Caco-2 (cell line): ENCODE measurements at regions not wholly inside any gene's neighbourhood (a gene's known extent, or its start where the extent isn't known, plus 50 kb on each side); places are given as distances from the start of the nearest gene placed in this dataset.

ENCODE experiments used
- BruUV-seq: library from RNA; stranded (reverse); fragments of 400-500 nt; replicated peaks from 2 replicates; lab custom pipeline; 2021; lab: Mats Ljungman, UMichigan
- CTCF ChIA-PET: fragments of 300-600 bp; sonication (Branson Sonifier 250); formaldehyde crosslinking; loops from one replicate; lab custom pipeline; 2022; ENCODE audit warnings: antibody characterized with exemption; lab: Charles Lee
- POLR2A ChIA-PET: fragments of 300-600 bp; sonication (Branson Sonifier 250); formaldehyde crosslinking; loops from one replicate; lab custom pipeline; 2022; ENCODE audit warnings: antibody characterized with exemption; lab: Charles Lee
- DNase-seq, 2 experiments: peaks; one replicate each; pipeline versions ENCODE4 v3.0.0 to v3.0.0-alpha.2; 2020 to 2022
- H3K27me3 ChIP-seq: replicated peaks from 2 replicates; pipeline ENCODE4 v1.6.0; 2011; ENCODE audit warnings: low read length; ENCODE audit not compliant: control insufficient read depth, insufficient read depth
- H3K36me3 ChIP-seq: 2 replicates; pipeline ENCODE4 v1.5.1; 2011; ENCODE audit warnings: low read length; ENCODE audit not compliant: control insufficient read depth, insufficient read depth
- H3K4me1 ChIP-seq: fragments of 250-450 bp; sonication (Bioruptor Pico); 2 replicates; pipeline ENCODE4 v1.5.1; 2020; ENCODE audit warnings: mild to moderate bottlenecking
- H3K4me3 ChIP-seq: 2 replicates; pipeline ENCODE4 v1.5.1; 2011; ENCODE audit warnings: low read depth, mild to moderate bottlenecking, control low read depth, low read length
- H3K9me3 ChIP-seq: fragments of 250-450 bp; sonication (Bioruptor Pico); 2 replicates; pipeline ENCODE4 v1.5.1; 2020; ENCODE audit warnings: mild to moderate bottlenecking, moderate library complexity
- H3K27ac Mint-ChIP-seq: one replicate; pipeline ENCODE4 v1.8.0; 2022; ENCODE audit warnings: mixed read lengths; ENCODE audit not compliant: unreplicated experiment
- H3K27me3 Mint-ChIP-seq: one replicate; pipeline ENCODE4 v1.8.0; 2022; ENCODE audit warnings: mixed read lengths; ENCODE audit not compliant: insufficient read depth, unreplicated experiment
- H3K36me3 Mint-ChIP-seq: one replicate; pipeline ENCODE4 v1.8.0; 2022; ENCODE audit warnings: mild to moderate bottlenecking, mixed read lengths; ENCODE audit not compliant: insufficient read depth, unreplicated experiment
- H3K4me1 Mint-ChIP-seq: one replicate; pipeline ENCODE4 v1.8.0; 2022; ENCODE audit warnings: low read depth, mixed read lengths; ENCODE audit not compliant: unreplicated experiment
- H3K4me3 Mint-ChIP-seq: one replicate; pipeline ENCODE4 v1.8.0; 2022; ENCODE audit warnings: mild to moderate bottlenecking, moderate library complexity, mixed read lengths; ENCODE audit not compliant: unreplicated experiment
- H3K9me3 Mint-ChIP-seq: one replicate; pipeline ENCODE4 v1.8.0; 2022; ENCODE audit warnings: mixed read lengths; ENCODE audit not compliant: unreplicated experiment
- intact Hi-C: fragments of 100-400 bp; cut with micrococcal nuclease; formaldehyde crosslinking; loops from one replicate; pipeline ENCODE4 v1.10.0; 2022; ENCODE audit not compliant: unreplicated experiment
- TF ChIP-seq, protein P1 (sequence below), 2 experiments: fragments of 200-600 bp in 1 of 2; IDR thresholded peaks; 1 replicate in 1 of 2; 2 replicates in 1 of 2; pipeline versions ENCODE4 v1.5.1 to v1.8.0; 2011 to 2022; ENCODE audit warnings: antibody characterized with exemption in 1 of 2, control low read depth in 1 of 2, inconsistent platforms in 1 of 2, low read depth in 1 of 2, low read length in 1 of 2, mild to moderate bottlenecking in 1 of 2, moderate library complexity in 1 of 2; ENCODE audit not compliant: insufficient read depth in 1 of 2, severe bottlenecking in 1 of 2, unreplicated experiment in 1 of 2

DNA sequence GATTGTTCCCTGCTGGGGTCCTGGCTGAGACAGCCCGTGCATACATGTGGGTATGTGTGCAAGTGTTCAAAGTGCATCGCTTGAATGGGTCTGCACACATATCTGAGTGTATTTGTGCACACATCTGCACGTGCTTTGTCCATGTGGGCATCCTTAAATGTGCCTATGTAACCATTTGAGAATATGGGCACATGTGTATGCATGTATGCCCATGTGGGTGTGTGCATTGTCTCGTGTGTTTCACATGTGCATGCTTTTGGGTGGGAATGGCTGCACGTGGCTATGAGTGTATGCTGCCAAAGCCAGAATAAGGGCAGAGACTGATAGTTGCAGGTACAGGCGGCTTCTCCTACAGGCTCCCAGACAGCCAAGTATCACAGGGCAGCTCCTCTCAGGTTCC, 107.3 kb downstream of the LHX2 start:
- Histone ChIP-seq H3K4me3 (no peak overlapping the region), H3K36me3 (no peaks in the 10 kb centered on the region), H3K27me3 (no peaks in the 10 kb centered on the region), H3K9me3 (peaks cover 5% of the 10 kb centered on the region; the same call in 1 of the 2 replicates), H3K4me1 (no peaks in the 10 kb centered on the region)
- no peaks in the 10 kb centered on the region for H3K4me1 Mint-ChIP-seq
- no TSS peak for BruUV-seq
- peaks cover 3% of the 10 kb centered on the region for H3K27me3 Mint-ChIP-seq
- TF ChIP-seq, protein P1, sequence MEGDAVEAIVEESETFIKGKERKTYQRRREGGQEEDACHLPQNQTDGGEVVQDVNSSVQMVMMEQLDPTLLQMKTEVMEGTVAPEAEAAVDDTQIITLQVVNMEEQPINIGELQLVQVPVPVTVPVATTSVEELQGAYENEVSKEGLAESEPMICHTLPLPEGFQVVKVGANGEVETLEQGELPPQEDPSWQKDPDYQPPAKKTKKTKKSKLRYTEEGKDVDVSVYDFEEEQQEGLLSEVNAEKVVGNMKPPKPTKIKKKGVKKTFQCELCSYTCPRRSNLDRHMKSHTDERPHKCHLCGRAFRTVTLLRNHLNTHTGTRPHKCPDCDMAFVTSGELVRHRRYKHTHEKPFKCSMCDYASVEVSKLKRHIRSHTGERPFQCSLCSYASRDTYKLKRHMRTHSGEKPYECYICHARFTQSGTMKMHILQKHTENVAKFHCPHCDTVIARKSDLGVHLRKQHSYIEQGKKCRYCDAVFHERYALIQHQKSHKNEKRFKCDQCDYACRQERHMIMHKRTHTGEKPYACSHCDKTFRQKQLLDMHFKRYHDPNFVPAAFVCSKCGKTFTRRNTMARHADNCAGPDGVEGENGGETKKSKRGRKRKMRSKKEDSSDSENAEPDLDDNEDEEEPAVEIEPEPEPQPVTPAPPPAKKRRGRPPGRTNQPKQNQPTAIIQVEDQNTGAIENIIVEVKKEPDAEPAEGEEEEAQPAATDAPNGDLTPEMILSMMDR (IDR thresholded peaks at IDR 0.05; ENCODE audit: insufficient read depth in 1 of 2, low read depth in 1 of 2, low read length in 1 of 2, severe bottlenecking in 1 of 2, unreplicated experiment in 1 of 2), result no peak
- H3K36me3 Mint-ChIP-seq, result no peaks in the 10 kb centered on the region
- no peak for DNase-seq
- ChIA-PET POLR2A (no interaction called here), CTCF (no interaction called here)
- intact Hi-C loops, result no loop called here
- no peak overlapping the region for H3K4me3 Mint-ChIP-seq
- H3K27ac Mint-ChIP-seq, result no peak overlapping the region
- no peaks in the 10 kb centered on the region for H3K9me3 Mint-ChIP-seq

- Histone ChIP-seq H3K4me1 (no peaks in the 10 kb centered on the region), H3K4me3 (no peak overlapping the region), H3K36me3 (no peaks in the 10 kb centered on the region), H3K9me3 (peaks cover 5% of the 10 kb centered on the region; the same call in 1 of the 2 replicates), H3K27me3 (no peaks in the 10 kb centered on the region)
- no peak overlapping the region for H3K4me3 Mint-ChIP-seq
- no TSS peak for BruUV-seq
- H3K4me1 Mint-ChIP-seq, result no peaks in the 10 kb centered on the region
- intact Hi-C loops, result loop anchor here (10.0 kb wide), 1 partner anchor 135 kb away; the partner anchor contains the start of gene NEK6
- ChIA-PET POLR2A (no interaction called here), CTCF (no interaction called here)
- H3K27me3 Mint-ChIP-seq, result peaks cover 3% of the 10 kb centered on the region
- no peak overlapping the region for H3K27ac Mint-ChIP-seq
- no peaks in the 10 kb centered on the region for H3K9me3 Mint-ChIP-seq
- H3K36me3 Mint-ChIP-seq, result no peaks in the 10 kb centered on the region
- DNase-seq, result no peak
- TF ChIP-seq, protein P1 (IDR thresholded peaks at IDR 0.05; ENCODE audit: insufficient read depth in 1 of 2, low read depth in 1 of 2, low read length in 1 of 2, severe bottlenecking in 1 of 2, unreplicated experiment in 1 of 2), result no peak
Measured at GRCh38 chr9:124120272-124120671, 108.7 kb downstream of the LHX2 start.

GRCh38 chr9:124121725-124122124, 110.2 kb downstream of the LHX2 start:
- no peak overlapping the region for H3K4me3 Mint-ChIP-seq
- intact Hi-C loops, result loop anchor here (10.0 kb wide), 1 partner anchor 133 kb away; the partner anchor contains the start of gene NEK6
- no peaks in the 10 kb centered on the region for H3K4me1 Mint-ChIP-seq
- Histone ChIP-seq H3K4me1 (no peaks in the 10 kb centered on the region), H3K27me3 (no peaks in the 10 kb centered on the region), H3K9me3 (peaks cover 5% of the 10 kb centered on the region; the same call in 1 of the 2 replicates), H3K4me3 (no peak overlapping the region), H3K36me3 (no peaks in the 10 kb centered on the region)
- TF ChIP-seq, protein P1 (IDR thresholded peaks at IDR 0.05; ENCODE audit: insufficient read depth in 1 of 2, low read depth in 1 of 2, low read length in 1 of 2, severe bottlenecking in 1 of 2, unreplicated experiment in 1 of 2), result no peak
- ChIA-PET POLR2A (no interaction called here), CTCF (interaction anchor here (0.5 kb wide), 1 partner anchor 32 kb away, joined by 3 read pairs; no protein-coding TSS in a partner anchor)
- peaks cover 3% of the 10 kb centered on the region for H3K27me3 Mint-ChIP-seq
- BruUV-seq, result no TSS peak
- no peaks in the 10 kb centered on the region for H3K36me3 Mint-ChIP-seq
- no peak for DNase-seq
- H3K9me3 Mint-ChIP-seq, result no peaks in the 10 kb centered on the region
- no peak overlapping the region for H3K27ac Mint-ChIP-seq
